Neural cell (in vitro differentiated cells): ENCODE measurements at regions not wholly inside any gene's neighbourhood (a gene's known extent, or its start where the extent isn't known, plus 50 kb on each side); places are given as distances from the start of the nearest gene placed in this dataset.

Source experiments
- H2AFZ ChIP-seq: fragments of 200-600, 300-800 bp; sonication (generic), shearing (Covaris generic); 2 replicates; pipeline ENCODE4 v1.6.0; 2014; ENCODE audit warnings: low read depth, mild to moderate bottlenecking, antibody characterized with exemption, low read length, moderate library complexity
- H3F3A ChIP-seq: fragments of 200-600 bp; shearing (Covaris generic); 2 replicates; pipeline ENCODE4 v1.6.1; 2016; ENCODE audit warnings: mild to moderate bottlenecking, moderate library complexity, mixed read lengths, antibody characterized with exemption, low read length; ENCODE audit not compliant: insufficient read depth, poor library complexity, severe bottlenecking
- H3K27ac ChIP-seq: fragments of 200-600, 300-800 bp; sonication (generic), shearing (Covaris generic); 2 replicates; pipeline ENCODE4 v1.5.1; 2014; ENCODE audit warnings: mild to moderate bottlenecking, low read length, moderate library complexity
- H3K27me3 ChIP-seq: fragments of 300-800, 200-600 bp; sonication (generic), shearing (Covaris generic); 2 replicates; pipeline ENCODE4 v1.6.0; 2014; ENCODE audit warnings: mild to moderate bottlenecking, low read depth, low read length, moderate library complexity; ENCODE audit not compliant: insufficient read depth
- H3K36me3 ChIP-seq: fragments of 300-800, 200-600 bp; sonication (generic), shearing (Covaris generic); 2 replicates; pipeline ENCODE4 v1.5.1; 2014; ENCODE audit warnings: mild to moderate bottlenecking, antibody characterized with exemption, low read length, moderate library complexity; ENCODE audit not compliant: insufficient read depth
- H3K4me2 ChIP-seq: fragments of 300-800, 200-600 bp; sonication (generic), shearing (Covaris generic); 2 replicates; pipeline ENCODE4 v1.6.0; 2014; ENCODE audit warnings: mild to moderate bottlenecking, low read length
- H3K4me3 ChIP-seq: fragments of 300-800, 200-600 bp; sonication (generic), shearing (Covaris generic); 2 replicates; pipeline ENCODE4 v1.5.1; 2014; ENCODE audit warnings: mild to moderate bottlenecking, low read length, moderate library complexity
- H3K79me2 ChIP-seq: fragments of 200-600 bp; shearing (Covaris generic); replicated peaks from 2 replicates; pipeline ENCODE4 v1.6.0; 2014; ENCODE audit warnings: mild to moderate bottlenecking, low read length, moderate library complexity; ENCODE audit not compliant: insufficient read depth
- H3K9ac ChIP-seq: fragments of 300-800, 200-600 bp; sonication (generic), shearing (Covaris generic); 2 replicates; pipeline ENCODE4 v1.6.1; 2016; ENCODE audit warnings: mild to moderate bottlenecking, low read length, mixed read lengths
- H3K9me2 ChIP-seq: fragments of 200-600 bp; shearing (Covaris generic); 2 replicates; pipeline ENCODE4 v1.6.1; 2016; ENCODE audit warnings: mild to moderate bottlenecking, low read length, mixed read lengths; ENCODE audit not compliant: insufficient read depth
- H3K9me3 ChIP-seq: fragments of 200-600, 300-800 bp; sonication (generic), shearing (Covaris generic); 2 replicates; pipeline ENCODE4 v1.6.1; 2016; ENCODE audit warnings: mild to moderate bottlenecking, mixed run types, low read length, moderate library complexity, mixed read lengths
- H4K20me1 ChIP-seq: fragments of 200-600 bp; shearing (Covaris generic); 2 replicates; pipeline ENCODE4 v1.6.1; 2016; ENCODE audit warnings: mild to moderate bottlenecking, mixed run types; ENCODE audit not compliant: insufficient read depth
- EP300 ChIP-seq: fragments of 450-650 bp; conservative IDR thresholded peaks from 2 replicates; pipeline ENCODE4 v1.6.1; 2014; ENCODE audit warnings: antibody characterized with exemption, mild to moderate bottlenecking, moderate library complexity; ENCODE audit not compliant: poor library complexity, severe bottlenecking
- EZH2 ChIP-seq: fragments of 200-600, 300-800 bp; shearing (Covaris generic), sonication (generic); IDR thresholded peaks from 2 replicates; pipeline ENCODE4 v1.6.1; 2014; ENCODE audit warnings: antibody characterized with exemption, low read length, borderline replicate concordance, mild to moderate bottlenecking; ENCODE audit not compliant: insufficient read depth, poor library complexity, severe bottlenecking
- MXI1 ChIP-seq: fragments of 450-650 bp; conservative IDR thresholded peaks from 2 replicates; pipeline ENCODE4 v1.6.1; 2014; ENCODE audit warnings: antibody characterized with exemption, mild to moderate bottlenecking; ENCODE audit not compliant: poor library complexity, severe bottlenecking
- POLR2AphosphoS5 ChIP-seq: IDR thresholded peaks from 2 replicates; pipeline ENCODE4 v1.6.1; 2012
- RAD21 ChIP-seq: fragments of 450-650 bp; conservative IDR thresholded peaks from 2 replicates; pipeline ENCODE4 v1.6.1; 2014; ENCODE audit warnings: antibody characterized with exemption, mild to moderate bottlenecking, moderate library complexity
- REST ChIP-seq: IDR thresholded peaks from 2 replicates; pipeline ENCODE4 v1.6.1; 2012; ENCODE audit warnings: borderline replicate concordance
- SMC3 ChIP-seq: fragments of 450-650 bp; conservative IDR thresholded peaks from 2 replicates; pipeline ENCODE4 v1.6.1; 2014; ENCODE audit warnings: antibody characterized with exemption, mild to moderate bottlenecking, moderate library complexity; ENCODE audit not compliant: poor library complexity
- TAF1 ChIP-seq: IDR thresholded peaks from 2 replicates; pipeline ENCODE4 v1.6.1; 2012; ENCODE audit warnings: low read depth
- TF ChIP-seq, protein P1 (sequence below): fragments of 450-650 bp; IDR thresholded peaks from 2 replicates; pipeline ENCODE4 v1.5.1; 2014; ENCODE audit warnings: antibody characterized with exemption, mild to moderate bottlenecking, moderate library complexity; ENCODE audit not compliant: poor library complexity, severe bottlenecking

DNA sequence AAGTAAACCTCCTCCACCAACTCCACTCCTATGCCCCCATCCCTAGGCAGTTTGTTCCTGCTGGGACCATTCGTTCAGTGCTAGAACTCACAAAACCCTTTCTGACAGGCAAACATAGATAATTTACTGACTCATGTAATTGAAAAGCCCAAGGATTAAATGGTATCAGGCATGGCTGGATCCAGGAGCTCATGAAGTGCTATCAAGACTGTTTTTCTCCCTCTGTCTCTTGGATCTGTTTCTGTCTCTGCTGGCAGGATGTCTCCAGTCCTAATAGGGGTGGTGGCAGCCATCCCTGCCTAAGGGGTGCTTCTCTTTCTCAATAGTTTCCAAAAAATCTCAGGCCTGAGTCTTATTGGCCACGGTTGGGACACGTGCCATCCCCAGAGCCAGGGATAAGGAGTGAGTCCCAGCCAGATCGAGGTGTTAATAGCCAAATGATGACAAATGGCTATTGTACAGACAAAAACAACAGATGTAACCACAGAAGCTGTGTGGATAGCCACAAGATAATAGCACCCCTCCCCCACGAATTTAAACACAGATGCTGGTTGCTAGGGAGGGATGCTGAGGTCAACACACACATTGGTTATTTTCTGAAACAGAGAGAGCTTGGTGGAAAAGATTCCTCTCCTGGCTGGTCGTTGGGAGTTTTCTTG, 168.6 kb downstream of the SHQ1 start:
- no peaks in the 10 kb centered on the region for H3K79me2 ChIP-seq
- no peak overlapping the region for H2AFZ ChIP-seq
- no peaks in the 10 kb centered on the region for H3K9me3 ChIP-seq
- no peaks in the 10 kb centered on the region for H3K36me3 ChIP-seq
- H4K20me1 ChIP-seq: no peaks in the 10 kb centered on the region
- no peaks in the 10 kb centered on the region for H3K27me3 ChIP-seq
- no peak overlapping the region for H3K27ac ChIP-seq
- H3K4me2 ChIP-seq: no peak overlapping the region
- no peaks in the 10 kb centered on the region for H3K9me2 ChIP-seq
- TF ChIP-seq POLR2AphosphoS5 (no peak), MXI1 (no peak), EP300 (no peak), REST (no peak), RAD21 (no peak), TAF1 (no peak), SMC3 (no peak), EZH2 (no peak)
- TF ChIP-seq, protein P1, sequence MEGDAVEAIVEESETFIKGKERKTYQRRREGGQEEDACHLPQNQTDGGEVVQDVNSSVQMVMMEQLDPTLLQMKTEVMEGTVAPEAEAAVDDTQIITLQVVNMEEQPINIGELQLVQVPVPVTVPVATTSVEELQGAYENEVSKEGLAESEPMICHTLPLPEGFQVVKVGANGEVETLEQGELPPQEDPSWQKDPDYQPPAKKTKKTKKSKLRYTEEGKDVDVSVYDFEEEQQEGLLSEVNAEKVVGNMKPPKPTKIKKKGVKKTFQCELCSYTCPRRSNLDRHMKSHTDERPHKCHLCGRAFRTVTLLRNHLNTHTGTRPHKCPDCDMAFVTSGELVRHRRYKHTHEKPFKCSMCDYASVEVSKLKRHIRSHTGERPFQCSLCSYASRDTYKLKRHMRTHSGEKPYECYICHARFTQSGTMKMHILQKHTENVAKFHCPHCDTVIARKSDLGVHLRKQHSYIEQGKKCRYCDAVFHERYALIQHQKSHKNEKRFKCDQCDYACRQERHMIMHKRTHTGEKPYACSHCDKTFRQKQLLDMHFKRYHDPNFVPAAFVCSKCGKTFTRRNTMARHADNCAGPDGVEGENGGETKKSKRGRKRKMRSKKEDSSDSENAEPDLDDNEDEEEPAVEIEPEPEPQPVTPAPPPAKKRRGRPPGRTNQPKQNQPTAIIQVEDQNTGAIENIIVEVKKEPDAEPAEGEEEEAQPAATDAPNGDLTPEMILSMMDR: no peak
- H3F3A ChIP-seq: no peaks in the 10 kb centered on the region
- no peak overlapping the region for H3K9ac ChIP-seq
- H3K4me3 ChIP-seq: no peak overlapping the region

DNA sequence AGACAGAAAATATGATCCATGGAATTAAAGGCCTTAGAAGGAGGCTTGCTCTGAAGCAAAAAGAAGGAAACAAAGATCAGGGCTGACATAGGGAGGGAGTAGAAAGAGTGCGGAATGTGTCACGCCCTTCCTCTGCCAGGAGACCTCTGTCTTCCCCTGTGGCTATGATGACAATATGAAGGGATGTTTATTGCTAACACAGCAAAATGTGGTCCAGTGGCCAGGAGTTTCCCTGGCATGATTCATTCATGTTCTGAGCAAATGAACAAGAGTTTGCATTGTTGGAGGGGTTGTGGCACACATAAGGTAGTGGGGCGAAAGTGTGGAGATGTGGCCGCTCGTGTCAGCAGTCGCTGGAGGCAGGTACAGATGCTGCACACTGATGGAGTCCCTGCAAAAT, 169.4 kb downstream of the SHQ1 start:
- Histone ChIP-seq H3K27ac (no peak overlapping the region), H4K20me1 (no peaks in the 10 kb centered on the region), H3K36me3 (no peaks in the 10 kb centered on the region), H3K27me3 (no peaks in the 10 kb centered on the region), H3K9ac (no peak overlapping the region), H3K9me3 (no peaks in the 10 kb centered on the region), H3F3A (no peaks in the 10 kb centered on the region), H3K4me3 (no peak overlapping the region), H2AFZ (no peak overlapping the region), H3K79me2 (no peaks in the 10 kb centered on the region), H3K4me2 (no peak overlapping the region), H3K9me2 (no peaks in the 10 kb centered on the region)
- TF ChIP-seq MXI1 (no peak), REST (no peak), EZH2 (no peak)
